Activated T-helper 2 cell treated with anti-CD3 and anti-CD28 coated beads, Interferon-gamma antibody, Interleukin-2, Interleukin-4, amounts not matched to agents 10 μg/mL and 5 μg/mL and 100 μg/mL, durations not matched to agents 14 hours and 24 hours and 36 hours (primary cell): ENCODE measurements at regions not wholly inside any gene's neighbourhood (a gene's known extent, or its start where the extent isn't known, plus 50 kb on each side); places are given as distances from the start of the nearest gene placed in this dataset.

ENCODE experiments used
- DNase-seq: peaks from one replicate; pipeline ENCODE4 v3.0.0; 2021; ENCODE audit warnings: low spot score
- H3K27ac Mint-ChIP-seq: one replicate; pipeline ENCODE4 v1.8.0; 2021; ENCODE audit warnings: mixed read lengths
- H3K27me3 Mint-ChIP-seq: one replicate; pipeline ENCODE4 v1.8.0; 2021; ENCODE audit warnings: low read depth, mixed read lengths
- H3K36me3 Mint-ChIP-seq: one replicate; pipeline ENCODE4 v1.8.0; 2021; ENCODE audit warnings: low read depth, mixed read lengths
- H3K4me1 Mint-ChIP-seq: one replicate; pipeline ENCODE4 v1.8.0; 2021; ENCODE audit warnings: low read depth, mixed read lengths
- H3K4me3 Mint-ChIP-seq: one replicate; pipeline ENCODE4 v1.8.0; 2021; ENCODE audit warnings: low read depth, mild to moderate bottlenecking, moderate library complexity, mixed read lengths
- H3K9me3 Mint-ChIP-seq: one replicate; pipeline ENCODE4 v1.8.0; 2021; ENCODE audit warnings: mixed read lengths
- intact Hi-C: fragments of 100-400 bp; cut with micrococcal nuclease; formaldehyde crosslinking; loops from one replicate; pipeline ENCODE4 v1.15.1; 2023

GRCh38 chr11:70825893-70826540 is 426.4 kb downstream of the SHANK2 start:
- Mint-ChIP-seq H3K27me3 (peaks cover 32% of the 10 kb centered on the region), H3K4me3 (no peak overlapping the region), H3K27ac (no peak overlapping the region), H3K4me1 (no peaks in the 10 kb centered on the region), H3K36me3 (no peaks in the 10 kb centered on the region), H3K9me3 (no peaks in the 10 kb centered on the region)
- intact Hi-C loops, result no loop called here
- DNase-seq, result no peak

- no peak overlapping the region for H3K27ac Mint-ChIP-seq
- H3K4me1 Mint-ChIP-seq, result no peaks in the 10 kb centered on the region
- no peak overlapping the region for H3K4me3 Mint-ChIP-seq
- no peaks in the 10 kb centered on the region for H3K36me3 Mint-ChIP-seq
- intact Hi-C loops, result no loop called here
- peaks cover 32% of the 10 kb centered on the region for H3K27me3 Mint-ChIP-seq
- no peak for DNase-seq
- no peaks in the 10 kb centered on the region for H3K9me3 Mint-ChIP-seq
Measured at GRCh38 chr11:70826541-70827335, 425.6 kb downstream of the SHANK2 start.

- H3K27ac Mint-ChIP-seq, result no peak overlapping the region
- no peak overlapping the region for H3K4me3 Mint-ChIP-seq
- H3K4me1 Mint-ChIP-seq, result no peaks in the 10 kb centered on the region
- no peak for DNase-seq
- peaks cover 31% of the 10 kb centered on the region for H3K27me3 Mint-ChIP-seq
- H3K36me3 Mint-ChIP-seq, result no peaks in the 10 kb centered on the region
- H3K9me3 Mint-ChIP-seq, result no peaks in the 10 kb centered on the region
- intact Hi-C loops, result no loop called here
Measured at GRCh38 chr11:70828593-70829082, 423.7 kb downstream of the SHANK2 start.

- Mint-ChIP-seq H3K9me3 (no peaks in the 10 kb centered on the region), H3K4me3 (no peak overlapping the region), H3K36me3 (no peaks in the 10 kb centered on the region), H3K27ac (no peak overlapping the region), H3K27me3 (peaks cover 26% of the 10 kb centered on the region), H3K4me1 (no peaks in the 10 kb centered on the region)
- DNase-seq, result no peak
- intact Hi-C loops, result no loop called here
Measured at GRCh38 chr11:70829134-70829885, 423.1 kb downstream of the SHANK2 start.

GRCh38 chr11:70829886-70830272 is 422.5 kb downstream of the SHANK2 start:
- Mint-ChIP-seq H3K4me1 (no peaks in the 10 kb centered on the region), H3K36me3 (no peaks in the 10 kb centered on the region), H3K9me3 (no peaks in the 10 kb centered on the region), H3K4me3 (no peak overlapping the region), H3K27ac (no peak overlapping the region), H3K27me3 (peaks cover 22% of the 10 kb centered on the region)
- DNase-seq, result no peak
- intact Hi-C loops, result no loop called here

DNA sequence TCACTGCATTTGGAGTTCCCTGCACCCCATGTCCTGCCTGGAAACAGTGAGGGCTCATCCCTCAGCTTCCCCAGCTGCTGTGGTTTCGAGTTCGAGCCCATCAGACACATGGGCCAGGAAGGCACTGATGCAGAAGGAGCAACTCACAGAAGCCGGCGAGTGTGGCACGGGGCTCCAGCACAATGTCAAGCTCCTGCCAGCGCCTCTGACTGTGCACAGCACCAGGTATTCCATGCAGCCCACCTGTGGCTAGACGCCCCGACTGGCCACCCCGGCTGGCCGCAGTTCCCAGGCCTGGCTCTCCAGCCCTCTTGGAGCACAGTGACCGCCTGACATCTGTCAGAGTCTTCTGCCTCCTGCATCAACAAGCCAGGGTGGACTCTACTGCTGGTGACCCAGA is 419.4 kb downstream of the SHANK2 start:
- H3K9me3 Mint-ChIP-seq, result no peaks in the 10 kb centered on the region
- H3K4me1 Mint-ChIP-seq, result no peaks in the 10 kb centered on the region
- H3K36me3 Mint-ChIP-seq, result no peaks in the 10 kb centered on the region
- intact Hi-C loops, result no loop called here
- H3K27me3 Mint-ChIP-seq, result no peaks in the 10 kb centered on the region
- no peak overlapping the region for H3K27ac Mint-ChIP-seq
- no peak overlapping the region for H3K4me3 Mint-ChIP-seq
- DNase-seq, result no peak

DNA sequence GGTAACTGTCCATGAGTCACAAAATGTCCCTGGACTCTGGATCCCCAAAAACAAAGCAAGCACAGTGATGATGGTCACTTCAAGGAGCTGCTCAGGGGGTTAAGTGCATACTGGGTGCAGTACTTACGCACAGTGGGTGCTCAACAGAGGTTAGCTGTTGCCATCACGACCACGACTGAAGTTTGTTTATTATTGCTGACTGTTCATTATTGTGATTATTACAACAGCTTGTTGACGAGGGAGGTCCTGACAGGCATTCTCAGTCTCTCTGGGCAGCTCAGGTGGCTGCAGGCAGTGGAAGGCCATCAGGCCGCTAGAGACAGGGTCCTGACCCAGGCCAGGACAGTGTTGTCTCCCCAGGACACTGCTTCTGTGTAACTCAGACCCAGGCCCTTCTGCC is 418.8 kb downstream of the SHANK2 start:
- H3K27ac Mint-ChIP-seq, result no peak overlapping the region
- no peaks in the 10 kb centered on the region for H3K9me3 Mint-ChIP-seq
- no peak for DNase-seq
- H3K4me3 Mint-ChIP-seq, result no peak overlapping the region
- no peaks in the 10 kb centered on the region for H3K4me1 Mint-ChIP-seq
- H3K36me3 Mint-ChIP-seq, result no peaks in the 10 kb centered on the region
- no peaks in the 10 kb centered on the region for H3K27me3 Mint-ChIP-seq
- intact Hi-C loops, result no loop called here

GRCh38 chr11:70834277-70834940 is 418.0 kb downstream of the SHANK2 start:
- no peaks in the 10 kb centered on the region for H3K4me1 Mint-ChIP-seq
- H3K9me3 Mint-ChIP-seq, result no peaks in the 10 kb centered on the region
- no peaks in the 10 kb centered on the region for H3K36me3 Mint-ChIP-seq
- no peak overlapping the region for H3K27ac Mint-ChIP-seq
- no peaks in the 10 kb centered on the region for H3K27me3 Mint-ChIP-seq
- intact Hi-C loops, result no loop called here
- H3K4me3 Mint-ChIP-seq, result no peak overlapping the region
- no peak for DNase-seq

DNA sequence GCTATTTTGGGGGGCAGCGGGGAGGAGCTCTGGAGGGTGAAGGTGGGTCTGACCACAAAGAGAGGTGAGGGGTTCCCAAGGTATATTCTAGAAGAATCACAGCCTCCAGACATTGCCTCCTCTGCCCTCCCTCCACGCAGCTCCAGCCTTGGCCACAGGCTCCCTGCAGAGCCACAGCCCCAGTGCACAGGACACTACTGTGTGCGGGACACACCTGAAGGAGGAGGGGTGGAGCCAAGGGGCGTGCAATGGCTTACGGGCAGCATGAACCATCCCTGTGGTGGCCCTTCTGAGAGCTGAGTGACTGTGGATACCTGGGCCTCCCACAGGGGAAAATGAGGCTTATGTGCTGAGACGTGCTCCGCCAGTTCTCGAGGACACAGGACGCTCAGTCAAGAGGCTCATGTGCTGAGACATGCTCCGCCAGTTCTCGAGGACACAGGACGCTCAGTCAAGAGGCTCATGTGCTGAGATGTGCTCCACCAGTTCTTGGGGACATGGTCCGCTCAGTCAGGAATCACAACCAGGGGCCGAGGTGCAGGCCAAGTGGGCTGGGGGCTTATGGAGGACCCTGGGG is 417.3 kb downstream of the SHANK2 start:
- Mint-ChIP-seq H3K27ac (no peak overlapping the region), H3K36me3 (no peaks in the 10 kb centered on the region), H3K9me3 (no peaks in the 10 kb centered on the region), H3K4me3 (no peak overlapping the region), H3K27me3 (no peaks in the 10 kb centered on the region), H3K4me1 (no peaks in the 10 kb centered on the region)
- intact Hi-C loops, result no loop called here
- DNase-seq, result no peak

DNA sequence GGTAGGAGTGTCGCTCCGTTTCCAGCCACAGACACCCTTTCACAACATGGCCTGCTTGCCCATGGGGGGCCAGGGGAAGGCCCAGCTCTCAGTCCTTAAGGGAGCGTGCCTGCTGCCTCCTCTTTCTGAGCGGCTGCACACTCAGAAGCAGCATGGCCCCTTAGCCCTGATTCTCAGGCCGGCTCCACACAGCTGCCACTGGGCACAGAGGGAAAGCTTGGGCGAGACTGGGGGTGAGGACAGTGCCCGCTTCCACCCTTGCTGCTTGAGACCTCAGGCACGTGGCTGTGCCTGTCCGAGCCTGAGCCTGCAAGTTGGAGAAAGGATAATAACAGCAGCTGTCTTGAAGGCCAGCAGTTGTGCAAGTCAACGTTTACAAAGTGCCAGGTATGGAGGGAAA is 416.3 kb downstream of the SHANK2 start:
- DNase-seq, result no peak
- Mint-ChIP-seq H3K4me1 (no peaks in the 10 kb centered on the region), H3K36me3 (no peaks in the 10 kb centered on the region), H3K4me3 (no peak overlapping the region), H3K9me3 (no peaks in the 10 kb centered on the region), H3K27me3 (no peaks in the 10 kb centered on the region), H3K27ac (no peak overlapping the region)
- intact Hi-C loops, result no loop called here

DNA sequence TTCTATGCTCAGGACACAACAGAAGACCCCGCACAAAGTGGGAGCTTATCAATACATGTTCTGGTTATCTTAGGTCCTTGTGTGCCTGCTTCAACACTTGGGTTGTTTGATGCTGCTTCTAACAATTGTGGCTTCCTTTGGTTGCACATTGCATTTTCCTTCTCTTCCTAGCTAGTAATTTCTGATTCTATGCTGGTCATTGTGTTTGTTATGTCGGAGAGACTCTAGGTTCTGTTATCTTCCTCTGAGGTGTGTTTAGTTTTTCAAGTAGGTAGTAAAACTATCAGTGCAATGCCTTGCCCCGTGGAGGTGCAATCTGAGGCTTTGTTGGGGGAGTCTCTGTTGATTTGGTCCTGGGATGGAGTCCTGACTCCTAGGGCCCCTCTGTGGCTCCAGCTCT is 414.2 kb downstream of the SHANK2 start:
- no peaks in the 10 kb centered on the region for H3K36me3 Mint-ChIP-seq
- H3K27me3 Mint-ChIP-seq, result no peaks in the 10 kb centered on the region
- H3K4me1 Mint-ChIP-seq, result no peaks in the 10 kb centered on the region
- H3K4me3 Mint-ChIP-seq, result no peak overlapping the region
- intact Hi-C loops, result no loop called here
- no peak for DNase-seq
- H3K9me3 Mint-ChIP-seq, result no peaks in the 10 kb centered on the region
- no peak overlapping the region for H3K27ac Mint-ChIP-seq

DNA sequence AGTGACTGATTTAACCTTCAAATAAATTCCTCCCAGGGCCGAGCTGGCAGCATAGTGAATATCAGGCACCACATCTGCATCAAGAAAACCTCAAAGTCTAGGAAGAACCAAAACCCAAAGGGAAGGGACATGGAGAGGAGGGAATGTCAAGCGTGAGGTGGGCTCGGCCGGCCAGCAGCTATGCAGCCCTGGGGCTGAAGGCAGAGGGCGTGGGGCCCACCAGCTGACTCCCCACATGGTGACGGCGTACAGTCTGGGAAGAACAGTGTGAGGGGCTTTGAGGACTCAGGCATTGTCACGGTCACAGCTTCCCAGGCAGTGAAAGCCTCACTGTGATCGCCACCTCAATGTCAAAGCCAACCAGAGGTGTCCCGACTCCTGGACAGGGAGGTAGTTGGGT is 412.5 kb downstream of the SHANK2 start:
- Mint-ChIP-seq H3K27me3 (no peaks in the 10 kb centered on the region), H3K4me3 (no peak overlapping the region), H3K4me1 (no peaks in the 10 kb centered on the region), H3K36me3 (no peaks in the 10 kb centered on the region), H3K27ac (no peak overlapping the region), H3K9me3 (no peaks in the 10 kb centered on the region)
- intact Hi-C loops, result no loop called here
- DNase-seq, result no peak
